H9 (cell line): ENCODE measurements at regions not wholly inside any gene's neighbourhood (a gene's known extent, or its start where the extent isn't known, plus 50 kb on each side); places are given as distances from the start of the nearest gene placed in this dataset.

ENCODE experiments used
- DNase-seq: peaks from one replicate; pipeline ENCODE4 v3.0.0-alpha.2; 2017
- H2AFZ ChIP-seq: one replicate; pipeline ENCODE4 v1.6.1; 2013; ENCODE audit warnings: mild to moderate bottlenecking, low read length, control low read depth, moderate library complexity
- H2AK5ac ChIP-seq: 2 replicates; pipeline ENCODE4 v1.6.1; 2013; ENCODE audit warnings: low read length, control low read depth, mixed read lengths; ENCODE audit not compliant: insufficient read length
- H2BK120ac ChIP-seq: one replicate; pipeline ENCODE4 v1.6.1; 2013; ENCODE audit warnings: low read depth, mild to moderate bottlenecking, low read length, control low read depth, inconsistent platforms; ENCODE audit not compliant: poor library complexity, severe bottlenecking
- H2BK12ac ChIP-seq: 2 replicates; pipeline ENCODE4 v1.6.1; 2013; ENCODE audit warnings: low read length, control low read depth, mixed read lengths, low read depth; ENCODE audit not compliant: insufficient read length
- H2BK15ac ChIP-seq: 2 replicates; pipeline ENCODE4 v1.6.1; 2013; ENCODE audit warnings: low read depth, low read length, control low read depth
- H2BK20ac ChIP-seq: one replicate; pipeline ENCODE4 v1.6.1; 2013; ENCODE audit warnings: low read depth, mild to moderate bottlenecking, low read length, control low read depth, inconsistent platforms; ENCODE audit not compliant: poor library complexity, severe bottlenecking
- H2BK5ac ChIP-seq: 2 replicates; pipeline ENCODE4 v1.6.1; 2013; ENCODE audit warnings: low read length, control low read depth, mixed read lengths; ENCODE audit not compliant: insufficient read length
- H3K14ac ChIP-seq: 2 replicates; pipeline ENCODE4 v1.6.1; 2013; ENCODE audit warnings: low read length, control low read depth; ENCODE audit not compliant: insufficient read depth
- H3K18ac ChIP-seq: 2 replicates; pipeline ENCODE4 v1.6.1; 2013; ENCODE audit warnings: low read depth, mild to moderate bottlenecking, mixed read lengths, low read length, control low read depth; ENCODE audit not compliant: insufficient read length
- H3K23ac ChIP-seq: 2 replicates; pipeline ENCODE4 v1.6.1; 2013; ENCODE audit warnings: low read length, control low read depth, mixed read lengths, low read depth; ENCODE audit not compliant: insufficient read length
- H3K23me2 ChIP-seq: 2 replicates; pipeline ENCODE4 v1.6.1; 2013; ENCODE audit warnings: low read depth, mild to moderate bottlenecking, mixed read lengths, low read length, control low read depth; ENCODE audit not compliant: insufficient read length, poor library complexity, severe bottlenecking
- H3K27ac ChIP-seq: 2 replicates; pipeline ENCODE4 v1.5.1; 2013; ENCODE audit warnings: low read length, control low read depth, mixed read lengths, low read depth; ENCODE audit not compliant: insufficient read length
- H3K27me3 ChIP-seq: 2 replicates; pipeline ENCODE4 v1.6.1; 2013; ENCODE audit warnings: low read length, control low read depth, inconsistent platforms; ENCODE audit not compliant: insufficient read depth
- H3K4ac ChIP-seq: 2 replicates; pipeline ENCODE4 v1.6.1; 2013; ENCODE audit warnings: low read depth, mild to moderate bottlenecking, control low read depth, inconsistent platforms, low read length, moderate library complexity
- H3K4me1 ChIP-seq: 2 replicates; pipeline ENCODE4 v1.6.1; 2013; ENCODE audit warnings: low read length, control low read depth, inconsistent platforms; ENCODE audit not compliant: insufficient read depth
- H3K4me2 ChIP-seq: 2 replicates; pipeline ENCODE4 v1.6.1; 2013; ENCODE audit warnings: low read length, control low read depth, mixed read lengths; ENCODE audit not compliant: insufficient read length, insufficient read depth
- H3K56ac ChIP-seq: 2 replicates; pipeline ENCODE4 v1.6.1; 2013; ENCODE audit warnings: low read depth, mild to moderate bottlenecking, mixed read lengths, low read length, control low read depth; ENCODE audit not compliant: insufficient read length
- H3K79me1 ChIP-seq: 2 replicates; pipeline ENCODE4 v1.6.1; 2013; ENCODE audit warnings: low read depth, mild to moderate bottlenecking, moderate library complexity, low read length, control low read depth, inconsistent platforms; ENCODE audit not compliant: insufficient read depth, poor library complexity, severe bottlenecking
- H3K79me2 ChIP-seq: 2 replicates; pipeline ENCODE4 v1.6.1; 2013; ENCODE audit warnings: low read length, control low read depth, inconsistent platforms; ENCODE audit not compliant: insufficient read depth
- H3K9ac ChIP-seq: 2 replicates; pipeline ENCODE4 v1.6.1; 2013; ENCODE audit warnings: low read length, control low read depth, mixed read lengths; ENCODE audit not compliant: insufficient read length; ENCODE audit errors: extremely low read depth
- H3K9me3 ChIP-seq: one replicate; pipeline ENCODE4 v1.6.1; 2013; ENCODE audit warnings: low read depth, low read length, inconsistent platforms; ENCODE audit not compliant: control insufficient read depth
- H3T11ph ChIP-seq: one replicate; pipeline ENCODE4 v1.6.1; 2013; ENCODE audit warnings: mild to moderate bottlenecking, low read length, control low read depth, inconsistent platforms
- H4K20me1 ChIP-seq: one replicate; pipeline ENCODE4 v1.6.1; 2013; ENCODE audit not compliant: control insufficient read depth, insufficient read length, insufficient read depth
- H4K5ac ChIP-seq: 2 replicates; pipeline ENCODE4 v1.6.1; 2013; ENCODE audit warnings: low read depth, mild to moderate bottlenecking, mixed read lengths, low read length, control low read depth; ENCODE audit not compliant: insufficient read length
- H4K8ac ChIP-seq: replicated peaks from 2 replicates; pipeline ENCODE4 v1.6.1; 2013; ENCODE audit warnings: low read length, control low read depth, mixed read lengths, low read depth; ENCODE audit not compliant: insufficient read length
- H4K91ac ChIP-seq: 2 replicates; pipeline ENCODE4 v1.6.1; 2013; ENCODE audit warnings: low read depth, mild to moderate bottlenecking, moderate library complexity, mixed read lengths, low read length, control low read depth; ENCODE audit not compliant: insufficient read length
- H3K27ac Mint-ChIP-seq, 3 experiments: 2 replicates in 2 of 3; 3 replicates in 1 of 3; pipeline ENCODE4 v1.8.0; 2020 to 2021; ENCODE audit warnings: mixed read lengths in 3 of 3, mild to moderate bottlenecking in 1 of 3, moderate library complexity in 1 of 3
- H3K27me3 Mint-ChIP-seq: 2 replicates; pipeline ENCODE4 v1.8.0; 2021; ENCODE audit warnings: low read depth, mild to moderate bottlenecking, moderate library complexity, mixed read lengths
- H3K36me3 Mint-ChIP-seq, 3 experiments: 2 replicates in 2 of 3; 3 replicates in 1 of 3; pipeline ENCODE4 v1.8.0; 2020 to 2021; ENCODE audit warnings: low read depth in 3 of 3, mixed read lengths in 3 of 3; ENCODE audit not compliant: insufficient read depth in 1 of 3
- H3K4me1 Mint-ChIP-seq, 2 experiments: 2 replicates each; pipeline ENCODE4 v1.8.0; 2020; ENCODE audit warnings: mixed read lengths in 2 of 2
- H3K4me3 Mint-ChIP-seq, 2 experiments: 2 replicates in 1 of 2; 3 replicates in 1 of 2; pipeline ENCODE4 v1.8.0; 2020 to 2021; ENCODE audit warnings: mild to moderate bottlenecking in 2 of 2, mixed read lengths in 2 of 2, moderate library complexity in 1 of 2
- H3K9me3 Mint-ChIP-seq, 2 experiments: 2 replicates in 1 of 2; 3 replicates in 1 of 2; pipeline ENCODE4 v1.8.0; 2020; ENCODE audit warnings: mild to moderate bottlenecking in 2 of 2, mixed read lengths in 2 of 2, moderate library complexity in 1 of 2
- CTCF ChIP-seq: fragments of 200-600 bp; sonication (generic); conservative IDR thresholded peaks from 3 replicates; pipeline ENCODE4 v1.8.0; 2021; ENCODE audit warnings: antibody characterized with exemption, mild to moderate bottlenecking

GRCh38 chr17:27076814-27077213 is 217.1 kb upstream of the WSB1 start:
- H3K23ac ChIP-seq: no peak overlapping the region
- H3K14ac ChIP-seq: no peak overlapping the region
- H4K5ac ChIP-seq: no peak overlapping the region
- peaks cover 91 to 95% of the 10 kb centered on the region in 2 experiments for H3K9me3 Mint-ChIP-seq
- no peaks in the 10 kb centered on the region for H3K79me1 ChIP-seq
- H3K27me3 Mint-ChIP-seq: peaks cover 2% of the 10 kb centered on the region; the same call in 1 of the 2 replicates
- H2BK20ac ChIP-seq: no peak overlapping the region
- no peaks in the 10 kb centered on the region for H4K20me1 ChIP-seq
- H2AFZ ChIP-seq: no peak overlapping the region
- no peak overlapping the region for H3K4me3 Mint-ChIP-seq
- H3K9me3 ChIP-seq: peaks cover 89% of the 10 kb centered on the region
- no peaks in the 10 kb centered on the region for H3K27me3 ChIP-seq
- no peak overlapping the region for H3K4ac ChIP-seq
- H3K56ac ChIP-seq: no peak overlapping the region
- no peak overlapping the region for H4K91ac ChIP-seq
- no peak for DNase-seq
- H2AK5ac ChIP-seq: no peak overlapping the region
- H3K23me2 ChIP-seq: no peaks in the 10 kb centered on the region
- H2BK15ac ChIP-seq: no peak overlapping the region
- no peak overlapping the region for H3K9ac ChIP-seq
- no peaks in the 10 kb centered on the region for H3K4me1 Mint-ChIP-seq
- no peak overlapping the region for H4K8ac ChIP-seq
- H2BK12ac ChIP-seq: no peak overlapping the region
- TF ChIP-seq CTCF: no peak
- H2BK5ac ChIP-seq: no peak overlapping the region
- H3K18ac ChIP-seq: no peak overlapping the region
- H3K27ac ChIP-seq: no peak overlapping the region
- peaks cover 10 to 37% (median 11%) of the 10 kb centered on the region in 3 experiments; a peak in 5 of 7 replicates for H3K36me3 Mint-ChIP-seq
- H3T11ph ChIP-seq: no peak overlapping the region
- no peak overlapping the region for H3K27ac Mint-ChIP-seq
- H3K4me2 ChIP-seq: no peak overlapping the region
- H3K79me2 ChIP-seq: no peaks in the 10 kb centered on the region
- H3K4me1 ChIP-seq: no peaks in the 10 kb centered on the region
- no peak overlapping the region for H2BK120ac ChIP-seq
